ENCODE measurements at regions not wholly inside any gene's neighbourhood (a gene's known extent, or its start where the extent isn't known, plus 50 kb on each side); places are given as distances from the start of the nearest gene placed in this dataset.

DNA sequence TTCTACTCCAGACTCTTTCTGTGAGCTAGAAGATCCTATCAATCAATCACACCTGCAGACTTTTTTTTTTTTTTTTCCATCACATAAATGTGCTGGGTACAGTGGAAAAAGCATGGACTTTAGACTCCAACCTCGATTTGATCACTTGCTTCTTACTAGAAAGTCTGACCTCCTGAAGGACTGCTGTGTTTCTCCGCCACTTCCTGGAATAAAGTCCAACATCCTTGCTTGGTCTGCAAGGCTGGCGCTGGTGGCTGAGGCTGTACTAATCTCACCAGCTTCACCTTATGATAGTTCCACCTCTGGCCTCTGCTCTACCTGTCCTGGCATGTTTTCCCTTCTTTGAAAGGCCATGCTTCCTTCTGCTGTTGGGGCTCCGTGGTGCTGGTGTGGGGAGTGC lies 60.9 kb upstream of the SESN3 start (continued):
- TF ChIP-seq, protein P1, sequence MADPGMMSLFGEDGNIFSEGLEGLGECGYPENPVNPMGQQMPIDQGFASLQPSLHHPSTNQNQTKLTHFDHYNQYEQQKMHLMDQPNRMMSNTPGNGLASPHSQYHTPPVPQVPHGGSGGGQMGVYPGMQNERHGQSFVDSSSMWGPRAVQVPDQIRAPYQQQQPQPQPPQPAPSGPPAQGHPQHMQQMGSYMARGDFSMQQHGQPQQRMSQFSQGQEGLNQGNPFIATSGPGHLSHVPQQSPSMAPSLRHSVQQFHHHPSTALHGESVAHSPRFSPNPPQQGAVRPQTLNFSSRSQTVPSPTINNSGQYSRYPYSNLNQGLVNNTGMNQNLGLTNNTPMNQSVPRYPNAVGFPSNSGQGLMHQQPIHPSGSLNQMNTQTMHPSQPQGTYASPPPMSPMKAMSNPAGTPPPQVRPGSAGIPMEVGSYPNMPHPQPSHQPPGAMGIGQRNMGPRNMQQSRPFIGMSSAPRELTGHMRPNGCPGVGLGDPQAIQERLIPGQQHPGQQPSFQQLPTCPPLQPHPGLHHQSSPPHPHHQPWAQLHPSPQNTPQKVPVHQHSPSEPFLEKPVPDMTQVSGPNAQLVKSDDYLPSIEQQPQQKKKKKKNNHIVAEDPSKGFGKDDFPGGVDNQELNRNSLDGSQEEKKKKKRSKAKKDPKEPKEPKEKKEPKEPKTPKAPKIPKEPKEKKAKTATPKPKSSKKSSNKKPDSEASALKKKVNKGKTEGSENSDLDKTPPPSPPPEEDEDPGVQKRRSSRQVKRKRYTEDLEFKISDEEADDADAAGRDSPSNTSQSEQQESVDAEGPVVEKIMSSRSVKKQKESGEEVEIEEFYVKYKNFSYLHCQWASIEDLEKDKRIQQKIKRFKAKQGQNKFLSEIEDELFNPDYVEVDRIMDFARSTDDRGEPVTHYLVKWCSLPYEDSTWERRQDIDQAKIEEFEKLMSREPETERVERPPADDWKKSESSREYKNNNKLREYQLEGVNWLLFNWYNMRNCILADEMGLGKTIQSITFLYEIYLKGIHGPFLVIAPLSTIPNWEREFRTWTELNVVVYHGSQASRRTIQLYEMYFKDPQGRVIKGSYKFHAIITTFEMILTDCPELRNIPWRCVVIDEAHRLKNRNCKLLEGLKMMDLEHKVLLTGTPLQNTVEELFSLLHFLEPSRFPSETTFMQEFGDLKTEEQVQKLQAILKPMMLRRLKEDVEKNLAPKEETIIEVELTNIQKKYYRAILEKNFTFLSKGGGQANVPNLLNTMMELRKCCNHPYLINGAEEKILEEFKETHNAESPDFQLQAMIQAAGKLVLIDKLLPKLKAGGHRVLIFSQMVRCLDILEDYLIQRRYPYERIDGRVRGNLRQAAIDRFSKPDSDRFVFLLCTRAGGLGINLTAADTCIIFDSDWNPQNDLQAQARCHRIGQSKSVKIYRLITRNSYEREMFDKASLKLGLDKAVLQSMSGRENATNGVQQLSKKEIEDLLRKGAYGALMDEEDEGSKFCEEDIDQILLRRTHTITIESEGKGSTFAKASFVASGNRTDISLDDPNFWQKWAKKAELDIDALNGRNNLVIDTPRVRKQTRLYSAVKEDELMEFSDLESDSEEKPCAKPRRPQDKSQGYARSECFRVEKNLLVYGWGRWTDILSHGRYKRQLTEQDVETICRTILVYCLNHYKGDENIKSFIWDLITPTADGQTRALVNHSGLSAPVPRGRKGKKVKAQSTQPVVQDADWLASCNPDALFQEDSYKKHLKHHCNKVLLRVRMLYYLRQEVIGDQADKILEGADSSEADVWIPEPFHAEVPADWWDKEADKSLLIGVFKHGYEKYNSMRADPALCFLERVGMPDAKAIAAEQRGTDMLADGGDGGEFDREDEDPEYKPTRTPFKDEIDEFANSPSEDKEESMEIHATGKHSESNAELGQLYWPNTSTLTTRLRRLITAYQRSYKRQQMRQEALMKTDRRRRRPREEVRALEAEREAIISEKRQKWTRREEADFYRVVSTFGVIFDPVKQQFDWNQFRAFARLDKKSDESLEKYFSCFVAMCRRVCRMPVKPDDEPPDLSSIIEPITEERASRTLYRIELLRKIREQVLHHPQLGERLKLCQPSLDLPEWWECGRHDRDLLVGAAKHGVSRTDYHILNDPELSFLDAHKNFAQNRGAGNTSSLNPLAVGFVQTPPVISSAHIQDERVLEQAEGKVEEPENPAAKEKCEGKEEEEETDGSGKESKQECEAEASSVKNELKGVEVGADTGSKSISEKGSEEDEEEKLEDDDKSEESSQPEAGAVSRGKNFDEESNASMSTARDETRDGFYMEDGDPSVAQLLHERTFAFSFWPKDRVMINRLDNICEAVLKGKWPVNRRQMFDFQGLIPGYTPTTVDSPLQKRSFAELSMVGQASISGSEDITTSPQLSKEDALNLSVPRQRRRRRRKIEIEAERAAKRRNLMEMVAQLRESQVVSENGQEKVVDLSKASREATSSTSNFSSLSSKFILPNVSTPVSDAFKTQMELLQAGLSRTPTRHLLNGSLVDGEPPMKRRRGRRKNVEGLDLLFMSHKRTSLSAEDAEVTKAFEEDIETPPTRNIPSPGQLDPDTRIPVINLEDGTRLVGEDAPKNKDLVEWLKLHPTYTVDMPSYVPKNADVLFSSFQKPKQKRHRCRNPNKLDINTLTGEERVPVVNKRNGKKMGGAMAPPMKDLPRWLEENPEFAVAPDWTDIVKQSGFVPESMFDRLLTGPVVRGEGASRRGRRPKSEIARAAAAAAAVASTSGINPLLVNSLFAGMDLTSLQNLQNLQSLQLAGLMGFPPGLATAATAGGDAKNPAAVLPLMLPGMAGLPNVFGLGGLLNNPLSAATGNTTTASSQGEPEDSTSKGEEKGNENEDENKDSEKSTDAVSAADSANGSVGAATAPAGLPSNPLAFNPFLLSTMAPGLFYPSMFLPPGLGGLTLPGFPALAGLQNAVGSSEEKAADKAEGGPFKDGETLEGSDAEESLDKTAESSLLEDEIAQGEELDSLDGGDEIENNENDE (IDR thresholded peaks at IDR 0.05; ENCODE audit: insufficient replicate concordance, low read length) = no peak
- TF ChIP-seq BACH1 (IDR thresholded peaks at IDR 0.05; ENCODE audit: low read length) (no peak), SP2 (IDR thresholded peaks at IDR 0.05; ENCODE audit: low read length) (no peak), JUN (IDR thresholded peaks at IDR 0.05; ENCODE audit: low read depth, low read length) (no peak), KDM5A (IDR thresholded peaks at IDR 0.05; ENCODE audit: low read length) (no peak), EP300 (IDR thresholded peaks at IDR 0.05; ENCODE audit: borderline replicate concordance in 1 of 2, low read depth in 2 of 2, low read length in 2 of 2) (no peak)
- TF ChIP-seq, protein P2, sequence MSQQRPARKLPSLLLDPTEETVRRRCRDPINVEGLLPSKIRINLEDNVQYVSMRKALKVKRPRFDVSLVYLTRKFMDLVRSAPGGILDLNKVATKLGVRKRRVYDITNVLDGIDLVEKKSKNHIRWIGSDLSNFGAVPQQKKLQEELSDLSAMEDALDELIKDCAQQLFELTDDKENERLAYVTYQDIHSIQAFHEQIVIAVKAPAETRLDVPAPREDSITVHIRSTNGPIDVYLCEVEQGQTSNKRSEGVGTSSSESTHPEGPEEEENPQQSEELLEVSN (IDR thresholded peaks at IDR 0.05) = no peak
